ENCODE measurements at regions not wholly inside any gene's neighbourhood (a gene's known extent, or its start where the extent isn't known, plus 50 kb on each side); places are given as distances from the start of the nearest gene placed in this dataset.

- Mint-ChIP-seq H3K9me3 (peaks cover 10% of the 10 kb centered on the region), H3K27ac (no peak overlapping the region), H3K4me3 (no peak overlapping the region), H3K27me3 (no peaks in the 10 kb centered on the region), H3K4me1 (no peaks in the 10 kb centered on the region), H3K36me3 (ENCODE audit: low read depth) (no peaks in the 10 kb centered on the region)
- DNase-seq = no peak
- POLR2A ChIA-PET = no interaction called here
- intact Hi-C loops (cut with micrococcal nuclease) = no loop called here
- no peak for TF ChIP-seq CTCF (IDR thresholded peaks at IDR 0.05)
- CTCF ChIA-PET = no interaction called here
- no peak for ATAC-seq (ENCODE audit: low read depth)
Observed at GRCh38 chr6:91781946-91782345, 1195.1 kb upstream of the MAP3K7 start.

GRCh38 chr6:91780270-91780669 is 1193.4 kb upstream of the MAP3K7 start:
- Mint-ChIP-seq H3K27me3 (no peaks in the 10 kb centered on the region), H3K4me1 (no peaks in the 10 kb centered on the region), H3K9me3 (peaks cover 16% of the 10 kb centered on the region), H3K27ac (no peak overlapping the region), H3K36me3 (ENCODE audit: low read depth) (no peaks in the 10 kb centered on the region), H3K4me3 (no peak overlapping the region)
- POLR2A ChIA-PET = no interaction called here
- intact Hi-C loops (cut with micrococcal nuclease) = no loop called here
- TF ChIP-seq CTCF (IDR thresholded peaks at IDR 0.05) = no peak
- no peak for ATAC-seq (ENCODE audit: low read depth)
- no peak for DNase-seq
- CTCF ChIA-PET = no interaction called here

DNA sequence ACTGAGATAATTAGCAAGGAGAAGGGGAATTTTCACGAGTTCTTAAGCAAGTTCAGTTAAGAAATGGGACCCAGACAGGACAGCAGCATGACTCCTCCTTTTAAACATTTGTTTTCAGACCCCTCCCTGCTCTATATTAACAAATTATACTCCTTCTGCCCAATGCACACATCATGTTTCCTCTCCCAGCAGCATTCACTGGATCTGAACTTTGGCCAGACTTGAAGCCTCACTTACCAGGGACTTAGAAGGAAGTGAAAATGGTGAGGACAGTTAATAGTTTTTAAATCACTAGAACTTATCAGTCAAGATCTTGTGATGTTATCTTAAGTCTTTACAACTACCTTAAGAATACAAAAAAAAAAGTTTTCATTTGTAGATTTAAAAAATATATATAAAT is 1174.7 kb upstream of the MAP3K7 start:
- H3K9me3 Mint-ChIP-seq = peaks cover 2% of the 10 kb centered on the region
- DNase-seq (no peak), ATAC-seq (ENCODE audit: low read depth) (no peak)
- POLR2A ChIA-PET = no interaction called here
- H3K27ac Mint-ChIP-seq = no peak overlapping the region
- H3K4me1 Mint-ChIP-seq = no peaks in the 10 kb centered on the region
- H3K27me3 Mint-ChIP-seq = no peaks in the 10 kb centered on the region
- intact Hi-C loops (cut with micrococcal nuclease) = no loop called here
- no peaks in the 10 kb centered on the region for H3K36me3 Mint-ChIP-seq (ENCODE audit: low read depth)
- CTCF ChIA-PET = no interaction called here
- no peak overlapping the region for H3K4me3 Mint-ChIP-seq
- no peak for TF ChIP-seq CTCF (IDR thresholded peaks at IDR 0.05)

GRCh38 chr6:91754691-91755090 is 1167.8 kb upstream of the MAP3K7 start:
- TF ChIP-seq CTCF (IDR thresholded peaks at IDR 0.05) = no peak
- ChIA-PET CTCF (no interaction called here), POLR2A (no interaction called here)
- Mint-ChIP-seq H3K27ac (no peak overlapping the region), H3K36me3 (ENCODE audit: low read depth) (no peaks in the 10 kb centered on the region), H3K4me1 (no peaks in the 10 kb centered on the region), H3K27me3 (no peaks in the 10 kb centered on the region), H3K9me3 (no peaks in the 10 kb centered on the region), H3K4me3 (no peak overlapping the region)
- intact Hi-C loops (cut with micrococcal nuclease) = no loop called here
- DNase-seq = no peak
- no peak for ATAC-seq (ENCODE audit: low read depth)

GRCh38 chr6:91751526-91751925 is 1164.7 kb upstream of the MAP3K7 start:
- H3K9me3 Mint-ChIP-seq = no peaks in the 10 kb centered on the region
- H3K4me1 Mint-ChIP-seq = no peaks in the 10 kb centered on the region
- H3K4me3 Mint-ChIP-seq = no peak overlapping the region
- POLR2A ChIA-PET = no interaction called here
- no peaks in the 10 kb centered on the region for H3K36me3 Mint-ChIP-seq (ENCODE audit: low read depth)
- CTCF ChIA-PET = no interaction called here
- DNase-seq (no peak), ATAC-seq (ENCODE audit: low read depth) (no peak)
- TF ChIP-seq CTCF (IDR thresholded peaks at IDR 0.05) = no peak
- H3K27me3 Mint-ChIP-seq = no peaks in the 10 kb centered on the region
- intact Hi-C loops (cut with micrococcal nuclease) = no loop called here
- no peak overlapping the region for H3K27ac Mint-ChIP-seq

Measured in activated B cell treated with CpG ODN at 0.5 μM for 24 hours (primary cell).